ENCODE measurements at regions not wholly inside any gene's neighbourhood (a gene's known extent, or its start where the extent isn't known, plus 50 kb on each side); places are given as distances from the start of the nearest gene placed in this dataset.
"Not testable (repeated sequence)": the region's sequence is repeated elsewhere in the genome, so short reads cannot be mapped to it uniquely, and the experiment has no call there.

DNA sequence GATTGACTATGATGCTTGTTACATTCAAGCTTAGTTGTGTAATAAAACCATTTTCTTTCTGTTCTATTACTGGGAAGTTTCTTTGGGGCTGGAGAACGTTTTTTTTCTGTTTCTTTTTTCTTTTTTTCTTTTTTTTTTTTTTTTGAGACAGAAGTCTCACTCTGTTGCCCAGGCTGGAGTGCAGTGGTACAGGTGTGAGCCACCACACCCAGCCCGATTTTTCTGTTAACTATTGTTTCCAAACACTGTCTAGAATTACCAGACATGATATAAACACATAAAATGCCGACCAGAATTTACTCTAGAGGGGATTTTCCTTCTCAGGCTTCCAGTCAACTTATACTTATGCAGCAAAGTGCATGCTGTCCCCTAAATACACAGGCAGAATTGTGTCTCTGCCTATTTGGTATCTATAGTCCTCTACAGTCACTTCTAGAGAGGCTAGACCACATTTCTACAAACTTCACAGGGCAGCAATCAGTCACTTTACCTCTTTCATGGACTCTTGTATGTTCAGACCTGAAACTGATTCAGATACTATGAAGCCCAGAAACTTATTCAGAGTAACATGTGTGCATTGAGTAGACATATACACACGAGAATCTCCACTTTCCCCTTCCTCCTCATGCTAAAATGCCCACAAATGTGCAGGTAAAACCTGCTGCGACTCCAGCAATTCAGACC is 121.2 kb downstream of the ZNF737 start:
- TF ChIP-seq POLR2AphosphoS5 (IDR thresholded peaks at IDR 0.05) (no peak), EP300 (IDR thresholded peaks at IDR 0.05) (no peak), POLR2A (IDR thresholded peaks at IDR 0.05) (no peak)
- TF ChIP-seq, protein P1, sequence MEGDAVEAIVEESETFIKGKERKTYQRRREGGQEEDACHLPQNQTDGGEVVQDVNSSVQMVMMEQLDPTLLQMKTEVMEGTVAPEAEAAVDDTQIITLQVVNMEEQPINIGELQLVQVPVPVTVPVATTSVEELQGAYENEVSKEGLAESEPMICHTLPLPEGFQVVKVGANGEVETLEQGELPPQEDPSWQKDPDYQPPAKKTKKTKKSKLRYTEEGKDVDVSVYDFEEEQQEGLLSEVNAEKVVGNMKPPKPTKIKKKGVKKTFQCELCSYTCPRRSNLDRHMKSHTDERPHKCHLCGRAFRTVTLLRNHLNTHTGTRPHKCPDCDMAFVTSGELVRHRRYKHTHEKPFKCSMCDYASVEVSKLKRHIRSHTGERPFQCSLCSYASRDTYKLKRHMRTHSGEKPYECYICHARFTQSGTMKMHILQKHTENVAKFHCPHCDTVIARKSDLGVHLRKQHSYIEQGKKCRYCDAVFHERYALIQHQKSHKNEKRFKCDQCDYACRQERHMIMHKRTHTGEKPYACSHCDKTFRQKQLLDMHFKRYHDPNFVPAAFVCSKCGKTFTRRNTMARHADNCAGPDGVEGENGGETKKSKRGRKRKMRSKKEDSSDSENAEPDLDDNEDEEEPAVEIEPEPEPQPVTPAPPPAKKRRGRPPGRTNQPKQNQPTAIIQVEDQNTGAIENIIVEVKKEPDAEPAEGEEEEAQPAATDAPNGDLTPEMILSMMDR (IDR thresholded peaks at IDR 0.05) = no peak
- H3K4me3 ChIP-seq = no peak overlapping the region
- no peak overlapping the region for H3K27ac ChIP-seq
- 41 to 53% (median 45%) methylated on average over 5 of the region's 5 CpGs for WGBS, 5 donors
- intact Hi-C loops (cut with DNase I; ENCODE audit: low total_unique reads) = no loop called here
- H3K4me1 ChIP-seq = no peaks in the 10 kb centered on the region
- H3K27me3 ChIP-seq = no peaks in the 10 kb centered on the region
- no peak for DNase-seq
- no peaks in the 10 kb centered on the region for H3K9me3 ChIP-seq
- H3K36me3 ChIP-seq = no peaks in the 10 kb centered on the region

DNA sequence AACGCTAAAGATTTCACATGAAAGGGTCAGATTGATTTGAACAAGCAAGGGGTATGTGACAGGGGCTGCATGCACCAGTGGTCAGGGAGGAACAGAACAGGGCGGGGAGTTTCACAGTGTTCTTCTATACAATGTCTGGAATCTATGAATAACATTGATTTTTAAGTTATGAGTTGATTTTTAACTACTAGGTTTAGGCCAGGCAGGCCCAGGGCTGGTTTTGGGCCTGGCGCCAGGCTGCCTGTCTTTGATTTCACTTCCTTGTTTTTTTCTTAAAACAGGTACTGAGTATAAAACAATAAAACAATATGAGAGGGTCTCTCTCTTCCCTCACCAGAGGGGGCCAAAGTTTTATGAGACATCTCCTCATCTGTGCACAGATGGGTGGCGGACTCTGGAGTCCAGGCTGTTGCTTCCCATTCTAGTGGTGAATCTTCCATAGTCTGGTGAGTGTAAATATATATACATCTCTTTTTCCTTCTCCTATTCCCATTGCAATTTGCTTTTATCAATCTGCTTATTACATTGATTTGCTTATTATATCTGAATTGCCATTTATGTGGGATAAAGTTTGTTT is 133.2 kb downstream of the ZNF737 start:
- H3K36me3 ChIP-seq; H3K27ac ChIP-seq; intact Hi-C loops (cut with DNase I; ENCODE audit: low total_unique reads); H3K4me3 ChIP-seq; H3K9me3 ChIP-seq; H3K27me3 ChIP-seq; H3K4me1 ChIP-seq: not testable (repeated sequence)
- peak; percentile 5 to 30 for DNase-seq
- 46 to 67% (median 57%) methylated on average over 4 of the region's 4 CpGs for WGBS, 5 donors

DNA sequence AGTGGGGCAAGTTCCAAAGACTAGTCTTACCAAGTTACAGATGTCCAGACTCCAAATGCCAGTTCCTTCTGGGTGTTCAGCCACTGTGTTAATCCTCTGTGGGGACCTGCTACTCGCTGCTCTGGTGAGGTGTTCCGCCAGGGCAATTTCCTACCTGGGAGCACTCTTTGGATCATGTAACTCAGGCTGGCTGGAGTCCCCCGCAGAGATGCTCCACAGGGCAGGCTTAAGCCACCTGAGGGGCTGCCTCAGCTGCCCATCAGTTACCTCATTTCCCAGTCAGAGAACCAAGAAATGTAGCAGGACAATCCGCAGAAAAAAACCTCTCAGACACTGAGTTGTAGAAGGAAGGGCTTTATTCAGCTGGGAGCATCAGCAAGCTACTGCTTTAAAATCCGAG is 133.8 kb downstream of the ZNF737 start:
- TF ChIP-seq, protein P1 (IDR thresholded peaks at IDR 0.05) = no peak
- TF ChIP-seq POLR2AphosphoS5 (IDR thresholded peaks at IDR 0.05) = no peak
- TF ChIP-seq EP300 (IDR thresholded peaks at IDR 0.05) = no peak
- TF ChIP-seq POLR2A (IDR thresholded peaks at IDR 0.05) = no peak
- Histone ChIP-seq H3K36me3 (no peaks in the 10 kb centered on the region), H3K4me1 (no peaks in the 10 kb centered on the region), H3K9me3 (no peaks in the 10 kb centered on the region), H3K27me3 (no peaks in the 10 kb centered on the region), H3K4me3 (no peak overlapping the region), H3K27ac (peak overlapping the region in 1 of 5 donors; percentile 16)
- WGBS, 5 donors = 70 to 90% (median 87%) methylated on average over 1 to 5 of the region's 5 CpGs
- DNase-seq = no peak
- intact Hi-C loops (cut with DNase I; ENCODE audit: low total_unique reads) = no loop called here

DNA sequence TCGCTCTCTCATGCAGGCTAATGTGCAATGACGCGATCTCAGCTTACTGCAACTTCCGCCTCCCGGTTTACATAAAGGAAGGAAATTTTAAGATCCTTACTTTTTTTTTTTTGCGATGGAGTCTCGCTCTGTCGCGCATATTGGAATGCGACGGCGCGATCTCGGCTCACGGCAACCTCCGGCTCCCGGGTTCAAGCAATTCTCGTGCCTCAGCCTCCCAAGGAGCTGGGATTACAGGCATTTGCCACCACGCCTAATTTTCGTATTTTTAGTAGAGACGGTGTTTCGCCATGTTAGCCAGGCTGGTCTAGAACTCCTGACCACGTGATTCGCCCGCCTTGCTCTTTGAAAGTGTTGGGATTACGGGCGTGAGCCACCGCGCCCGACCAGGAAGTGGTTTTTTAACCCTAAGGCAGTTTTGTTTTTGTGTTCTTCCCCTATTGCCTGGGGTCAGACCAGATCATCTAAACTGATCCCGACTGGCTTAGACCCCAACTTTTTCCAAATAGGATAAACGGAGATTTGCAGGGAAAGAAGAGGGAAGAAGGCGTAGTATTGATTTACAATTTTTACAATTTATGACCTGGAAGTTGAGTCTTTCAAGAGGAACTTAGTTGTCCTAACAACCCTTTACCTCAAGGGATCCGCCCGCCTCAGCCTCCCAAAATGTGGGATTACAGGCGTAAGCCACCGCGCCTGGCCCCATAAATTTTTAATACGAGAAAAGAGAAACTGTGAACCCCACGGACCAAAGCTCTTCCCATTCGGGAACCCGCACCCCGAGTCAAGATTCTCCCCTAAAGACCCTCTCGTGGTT is 142.0 kb downstream of the ZNF737 start:
- H3K4me1 ChIP-seq = peaks cover 0 to 13% (median 6%) of the 10 kb centered on the region in 4 donors
- H3K27me3 ChIP-seq = no peaks in the 10 kb centered on the region
- peak overlapping the region; percentile 84 to 94 (median 89) for H3K27ac ChIP-seq
- H3K36me3 ChIP-seq = no peaks in the 10 kb centered on the region
- peak overlapping the region; percentile 56 to 60 (median 58) for H3K4me3 ChIP-seq
- H3K9me3 ChIP-seq = no peaks in the 10 kb centered on the region
- 7 to 12% (median 9%) methylated on average over 44 of the region's 44 CpGs for WGBS, 5 donors
- TF ChIP-seq POLR2AphosphoS5 (IDR thresholded peaks at IDR 0.05) (no peak), POLR2A (IDR thresholded peaks at IDR 0.05) (no peak), EP300 (IDR thresholded peaks at IDR 0.05) (no peak)
- TF ChIP-seq, protein P1 (IDR thresholded peaks at IDR 0.05) = no peak
- peak; percentile 56 to 87 for DNase-seq
- intact Hi-C loops (cut with DNase I; ENCODE audit: low total_unique reads) = no loop called here
